ENCODE measurements at regions not wholly inside any gene's neighbourhood (a gene's known extent, or its start where the extent isn't known, plus 50 kb on each side); places are given as distances from the start of the nearest gene placed in this dataset.

GRCh38 chr4:38189445-38189844 lies 229.2 kb downstream of the PTTG2 start:
- DNase-seq (ENCODE audit: low spot score) = no peak

GRCh38 chr4:38190717-38191178 lies 230.6 kb downstream of the PTTG2 start:
- DNase-seq (ENCODE audit: low spot score) = no peak

GRCh38 chr4:38192516-38192915 lies 232.3 kb downstream of the PTTG2 start:
- no peak for DNase-seq (ENCODE audit: low spot score)

- no peak for DNase-seq (ENCODE audit: low spot score)
These were observed 233.2 kb downstream of the PTTG2 start for GRCh38 chr4:38193236-38193863.

GRCh38 chr4:38194047-38194602 lies 233.9 kb downstream of the PTTG2 start:
- DNase-seq (ENCODE audit: low spot score) = no peak

- DNase-seq (ENCODE audit: low spot score) = no peak
These were observed 235.3 kb downstream of the PTTG2 start for GRCh38 chr4:38195486-38195885.

- no peak for DNase-seq (ENCODE audit: low spot score)
These were observed 235.7 kb downstream of the PTTG2 start for GRCh38 chr4:38195911-38196310.

- no peak for DNase-seq (ENCODE audit: low spot score)
These were observed 242.0 kb downstream of the PTTG2 start for GRCh38 chr4:38202242-38202641.

- DNase-seq (ENCODE audit: low spot score) = no peak
These were observed 243.4 kb downstream of the PTTG2 start for GRCh38 chr4:38203609-38204008.

- DNase-seq (ENCODE audit: low spot score) = no peak
These were observed 244.3 kb downstream of the PTTG2 start for GRCh38 chr4:38204339-38205035.

GRCh38 chr4:38205261-38205660 lies 245.1 kb downstream of the PTTG2 start:
- no peak for DNase-seq (ENCODE audit: low spot score)

GRCh38 chr4:38207110-38207457 lies 246.9 kb downstream of the PTTG2 start:
- no peak for DNase-seq (ENCODE audit: low spot score)

- no peak for DNase-seq (ENCODE audit: low spot score)
These were observed 249.5 kb downstream of the PTTG2 start for GRCh38 chr4:38209654-38210053.

GRCh38 chr4:38210396-38211114 lies 250.4 kb downstream of the PTTG2 start:
- DNase-seq (ENCODE audit: low spot score) = no peak

- DNase-seq (ENCODE audit: low spot score) = no peak
These were observed 251.7 kb downstream of the PTTG2 start for GRCh38 chr4:38211885-38212284.

GRCh38 chr4:38213083-38213805 lies 253.0 kb downstream of the PTTG2 start:
- no peak for DNase-seq (ENCODE audit: low spot score)

GRCh38 chr4:38222892-38223291 lies 262.7 kb downstream of the PTTG2 start:
- no peak for DNase-seq (ENCODE audit: low spot score)

- no peak for DNase-seq (ENCODE audit: low spot score)
These were observed 263.1 kb downstream of the PTTG2 start for GRCh38 chr4:38223306-38223705.

- DNase-seq (ENCODE audit: low spot score) = no peak
These were observed 263.6 kb downstream of the PTTG2 start for GRCh38 chr4:38223782-38224236.

GRCh38 chr4:38224850-38225249 lies 264.7 kb downstream of the PTTG2 start:
- no peak for DNase-seq (ENCODE audit: low spot score)

- DNase-seq (ENCODE audit: low spot score) = peak; percentile 5
These were observed 266.0 kb downstream of the PTTG2 start for GRCh38 chr4:38226170-38226569.

GRCh38 chr4:38230121-38230801 lies 270.1 kb downstream of the PTTG2 start:
- DNase-seq (ENCODE audit: low spot score) = no peak
